ENCODE measurements at regions not wholly inside any gene's neighbourhood (a gene's known extent, or its start where the extent isn't known, plus 50 kb on each side); places are given as distances from the start of the nearest gene placed in this dataset.

DNA sequence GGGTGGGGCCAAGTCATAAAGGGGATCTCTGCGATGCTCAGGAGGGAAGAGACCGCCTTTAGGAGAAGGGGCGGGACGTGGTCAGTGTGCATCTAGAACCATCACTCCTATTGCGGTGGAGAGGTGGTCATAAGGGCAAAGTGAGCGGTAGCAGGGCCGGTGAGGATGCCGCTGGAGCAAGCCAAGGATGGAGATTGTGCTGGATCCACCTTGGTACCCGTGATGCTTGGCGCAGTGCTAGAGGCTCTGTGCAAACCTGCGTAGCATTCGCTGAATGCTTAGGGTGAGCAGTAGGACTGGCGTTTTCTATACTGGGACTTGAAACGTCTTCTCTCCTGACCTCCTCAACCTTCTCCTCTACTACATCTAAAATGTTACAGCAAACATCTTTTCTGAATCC lies 294.2 kb downstream of the FGF9 start:
- no peak for DNase-seq (ENCODE audit: low spot score)

DNA sequence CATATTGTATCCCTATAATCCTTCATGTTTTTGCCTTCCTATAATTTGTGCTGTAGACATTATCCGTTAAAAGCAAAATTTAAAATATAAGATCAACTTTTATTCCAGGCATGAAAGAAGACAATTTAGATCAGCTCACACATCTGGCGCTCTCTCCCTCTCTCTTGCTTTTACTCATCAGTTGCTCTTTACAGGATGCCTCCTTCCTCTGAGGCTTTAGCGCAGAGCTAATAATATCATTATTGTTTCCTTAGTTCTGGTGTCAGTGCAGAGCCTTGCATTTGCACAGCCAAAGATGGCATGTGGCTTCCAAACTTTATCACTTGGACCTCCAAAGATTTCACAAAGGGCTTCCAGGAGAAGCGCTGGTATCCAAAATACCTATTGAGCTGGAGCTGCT lies 295.1 kb downstream of the FGF9 start:
- no peak for DNase-seq (ENCODE audit: low spot score)

DNA sequence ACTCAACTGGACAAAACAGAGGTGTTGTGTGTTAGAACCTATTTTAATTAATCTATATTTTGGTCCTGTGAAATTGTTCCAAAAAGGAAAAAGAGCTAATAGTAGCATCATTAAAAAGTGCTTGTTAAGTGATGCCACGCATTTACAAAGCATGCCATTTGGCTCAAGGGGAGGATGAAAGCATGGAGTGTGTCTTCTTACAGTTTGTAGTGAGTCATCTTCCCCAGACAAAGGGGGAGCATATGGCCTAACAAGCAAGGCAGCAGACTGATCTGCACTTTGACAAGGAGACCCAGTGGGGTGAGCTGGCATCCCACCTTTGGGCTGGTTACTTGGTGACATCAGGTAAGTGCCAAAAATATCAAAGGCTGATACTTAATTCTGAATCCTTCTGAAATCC lies 297.0 kb downstream of the FGF9 start:
- DNase-seq (ENCODE audit: low spot score): no peak

DNA sequence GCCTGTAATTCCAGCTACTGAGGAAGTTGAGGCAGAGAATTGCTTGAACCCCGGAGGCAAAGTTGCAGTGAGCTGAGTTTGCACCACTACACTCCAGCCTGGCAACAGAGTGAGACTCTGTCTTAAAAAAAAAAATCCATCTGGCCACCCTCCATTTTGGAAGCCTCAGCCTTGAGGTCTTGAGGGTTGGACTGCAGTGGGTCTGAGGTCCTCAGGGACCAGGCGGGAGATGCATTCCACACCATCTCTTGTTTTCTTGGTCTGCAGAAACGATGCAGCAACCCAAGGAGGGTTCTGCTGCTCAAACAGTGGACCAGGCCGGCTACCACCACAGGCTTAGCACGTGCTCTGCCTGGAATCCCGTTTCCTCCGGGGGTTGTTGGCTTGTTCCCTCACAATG lies 299.3 kb downstream of the FGF9 start:
- no peak for DNase-seq (ENCODE audit: low spot score)

DNA sequence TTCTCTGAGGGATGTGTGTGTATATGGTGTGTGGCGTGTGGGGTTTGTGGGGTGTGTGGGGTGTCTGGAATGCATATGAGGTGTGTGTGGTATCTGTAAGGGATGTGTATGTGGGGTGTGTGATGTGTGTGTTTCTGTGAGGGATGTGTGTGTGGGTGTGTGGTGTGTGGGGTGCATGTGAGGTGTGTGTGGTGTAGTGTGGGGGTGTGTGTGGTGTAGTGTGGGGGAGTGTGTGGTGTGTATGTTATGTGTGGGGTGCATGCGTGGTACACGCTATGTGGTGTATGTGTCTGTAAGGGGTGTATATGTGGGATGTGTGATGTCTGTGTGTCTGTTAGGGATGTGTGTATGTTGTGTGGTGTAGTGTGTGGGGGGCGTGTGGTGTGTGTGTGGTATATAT lies 300.0 kb downstream of the FGF9 start:
- no peak for DNase-seq (ENCODE audit: low spot score)

DNA sequence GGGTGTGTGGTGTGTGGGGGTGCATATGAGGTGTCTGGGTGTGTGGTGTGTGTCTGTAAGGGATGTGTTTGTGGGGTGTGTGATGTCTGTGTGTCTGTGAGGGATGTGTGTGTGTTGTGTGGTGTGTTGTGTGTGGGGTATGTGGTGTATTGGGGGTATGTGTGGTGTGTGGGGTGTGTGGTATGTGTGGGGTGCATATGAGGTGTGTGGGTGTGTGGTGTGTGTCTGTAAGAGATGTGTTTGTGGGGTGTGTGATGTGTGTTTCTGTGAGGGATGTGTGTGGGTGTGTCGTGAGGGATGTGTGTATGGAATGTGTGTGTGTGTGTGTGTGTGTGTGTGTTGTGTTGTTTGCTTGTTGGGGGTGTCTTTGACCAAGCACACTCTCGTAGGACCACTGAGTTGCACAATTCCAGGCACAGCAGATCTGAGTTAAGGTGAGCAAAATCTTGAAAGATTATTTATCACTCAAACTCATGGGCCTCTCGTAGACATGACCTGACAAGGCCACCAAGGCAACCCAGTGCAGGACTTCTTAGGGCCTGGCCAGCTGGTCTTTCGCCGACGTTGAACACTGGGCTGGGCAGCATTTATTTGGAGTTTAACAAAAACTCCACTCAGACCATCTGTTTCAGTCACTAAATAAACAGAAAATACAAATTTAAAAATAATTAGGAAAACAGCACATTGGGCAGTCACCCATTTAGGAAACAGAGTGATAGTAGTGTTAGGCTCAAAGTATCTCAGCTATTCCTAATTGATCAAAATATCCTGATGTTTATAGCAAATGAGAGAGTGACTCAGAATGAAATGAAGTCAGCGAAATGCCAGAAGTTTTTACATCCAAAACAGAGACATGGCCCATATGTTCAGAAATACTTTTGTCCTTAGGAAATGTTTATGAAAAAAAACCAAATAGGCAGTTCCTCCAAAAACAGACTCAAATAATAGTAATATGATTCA lies 301.1 kb downstream of the FGF9 start:
- no peak for DNase-seq (ENCODE audit: low spot score)

DNA sequence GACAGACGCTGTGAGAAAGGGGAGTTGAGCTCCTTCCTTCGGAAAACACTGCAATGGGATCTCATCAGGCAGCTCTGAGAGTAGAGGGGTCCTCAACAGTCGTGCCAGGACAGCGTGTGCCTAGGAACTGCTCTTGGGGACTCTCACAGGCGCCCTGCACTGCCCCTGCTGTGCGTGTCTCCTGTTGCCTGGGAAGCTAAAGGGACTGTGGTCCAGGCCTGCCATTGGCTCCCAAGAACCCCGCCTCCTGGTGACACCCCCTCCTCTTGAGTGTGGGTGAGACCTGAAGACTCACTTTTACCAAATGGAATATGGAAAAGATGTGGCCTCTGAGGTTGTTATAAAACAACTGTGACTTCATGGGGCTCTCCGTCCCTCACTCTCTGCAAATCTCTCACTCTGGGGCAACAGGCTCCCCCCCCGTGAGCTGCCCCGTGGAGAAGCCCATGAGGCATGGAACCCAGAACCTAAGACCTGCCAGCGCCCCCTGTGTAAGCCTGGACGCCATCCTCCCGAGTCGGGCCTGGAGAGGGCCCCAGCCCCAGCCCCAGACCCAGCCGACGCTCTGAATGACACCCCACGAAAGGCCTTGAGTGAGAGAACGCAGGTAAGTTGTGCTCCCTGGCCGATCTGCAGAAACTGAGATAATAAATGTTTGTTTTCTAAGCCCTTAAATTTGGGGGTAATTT lies 302.7 kb downstream of the FGF9 start:
- no peak for DNase-seq (ENCODE audit: low spot score)

DNA sequence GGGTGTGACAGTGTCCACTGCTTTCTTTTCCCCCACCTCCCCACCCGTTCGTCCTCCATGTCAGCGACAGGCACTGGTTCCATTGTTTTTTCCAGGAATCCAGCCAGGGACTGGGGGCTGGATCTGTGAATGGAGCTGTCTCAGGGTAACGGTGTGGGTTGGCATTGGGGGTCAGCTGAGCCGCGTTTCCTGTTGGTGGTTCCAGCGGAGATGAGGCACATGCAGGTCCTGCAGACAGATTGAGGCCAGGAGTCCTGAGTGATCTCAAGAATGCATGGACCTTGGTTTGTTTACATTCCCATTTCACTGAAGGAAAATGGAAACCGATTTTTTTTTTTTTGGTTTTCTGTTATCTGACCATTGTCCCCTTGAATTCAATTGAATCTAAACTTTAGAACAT lies 303.9 kb downstream of the FGF9 start:
- DNase-seq (ENCODE audit: low spot score): no peak

DNA sequence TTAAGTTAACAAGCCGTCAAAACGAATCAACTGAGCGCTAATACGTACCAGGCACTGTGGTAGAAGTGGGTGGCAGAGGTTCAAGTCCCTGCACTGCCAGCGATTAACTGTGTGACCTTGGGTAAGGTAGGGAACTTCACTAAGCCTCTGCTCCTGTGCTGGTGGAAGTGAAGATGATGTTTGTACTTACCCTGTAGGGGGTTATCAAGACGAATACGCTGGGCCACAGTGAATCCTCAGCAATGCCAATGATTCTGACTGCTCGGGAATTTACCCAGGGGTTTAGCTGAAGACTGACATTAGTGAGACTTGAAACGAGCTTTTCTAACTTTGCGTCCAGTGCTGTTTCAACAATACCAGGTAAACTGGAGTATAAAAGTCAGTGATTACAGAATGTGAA lies 305.3 kb downstream of the FGF9 start:
- DNase-seq (ENCODE audit: low spot score): no peak

DNA sequence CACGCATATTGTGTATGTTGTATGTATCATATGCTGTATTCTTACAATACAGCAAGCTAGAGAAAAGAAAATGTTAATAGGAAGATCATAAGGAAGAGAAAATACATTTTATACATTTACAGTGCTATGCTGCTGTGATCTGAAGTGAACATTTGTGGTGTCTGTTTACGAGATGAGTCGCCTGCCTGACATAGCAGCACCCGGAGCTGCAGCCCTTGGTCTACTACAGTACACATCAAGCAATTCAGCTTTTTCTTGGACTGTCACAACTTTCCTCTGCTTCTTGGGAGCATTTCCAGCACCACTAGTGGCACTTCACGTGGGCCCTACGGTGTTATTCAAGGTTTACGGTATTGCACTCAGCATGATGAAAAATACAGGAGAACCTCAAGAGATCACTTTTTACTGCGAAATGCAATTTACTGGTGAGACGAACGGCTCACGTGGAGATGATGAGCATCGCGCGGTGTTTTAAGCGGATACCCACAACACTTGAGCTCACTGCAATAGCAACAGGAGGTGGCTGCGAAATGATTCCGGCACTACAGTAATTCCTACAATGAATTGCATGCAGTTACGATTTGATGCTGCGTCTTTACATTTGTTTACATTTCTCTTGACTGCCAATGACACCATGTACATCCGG lies 308.4 kb downstream of the FGF9 start:
- DNase-seq (ENCODE audit: low spot score): no peak

DNA sequence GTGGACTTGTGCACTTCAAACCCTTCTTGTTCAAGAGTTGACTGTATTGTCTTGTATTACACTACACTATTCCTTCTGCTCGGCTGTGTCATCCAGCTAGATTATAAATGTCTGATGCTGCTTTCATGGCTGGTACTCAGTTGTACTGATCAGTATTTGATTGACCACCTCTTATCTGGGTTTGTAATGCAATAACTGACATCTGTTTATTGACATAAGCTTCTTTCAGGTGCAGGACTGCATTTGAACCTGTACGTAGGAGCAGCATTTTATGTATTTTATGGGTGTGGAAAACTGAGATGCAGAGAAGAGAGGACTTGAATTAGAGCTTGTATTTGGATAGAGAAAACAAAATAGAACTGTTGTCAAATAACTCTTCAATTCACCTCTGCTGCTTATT lies 309.2 kb downstream of the FGF9 start:
- no peak for DNase-seq (ENCODE audit: low spot score)

DNA sequence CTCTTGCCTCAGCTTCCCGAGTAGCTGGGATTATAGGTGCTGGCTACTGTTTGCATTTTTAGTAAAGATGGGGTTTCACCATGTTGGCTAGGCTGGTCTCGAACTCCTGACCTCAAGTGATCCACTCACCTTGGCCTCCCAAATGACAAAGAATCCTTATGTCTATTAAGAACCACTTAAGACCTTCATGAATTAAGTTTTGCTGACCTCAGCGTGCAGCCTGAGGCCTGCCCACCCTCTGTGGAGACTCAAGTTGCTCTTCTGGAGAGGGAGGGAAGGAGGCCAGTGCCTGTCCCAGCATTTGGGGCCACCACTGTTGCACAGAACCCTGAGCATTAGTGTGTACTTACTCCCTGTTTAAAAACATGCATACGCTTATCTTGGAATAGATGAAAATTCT lies 313.3 kb downstream of the FGF9 start:
- DNase-seq (ENCODE audit: low spot score): no peak

DNA sequence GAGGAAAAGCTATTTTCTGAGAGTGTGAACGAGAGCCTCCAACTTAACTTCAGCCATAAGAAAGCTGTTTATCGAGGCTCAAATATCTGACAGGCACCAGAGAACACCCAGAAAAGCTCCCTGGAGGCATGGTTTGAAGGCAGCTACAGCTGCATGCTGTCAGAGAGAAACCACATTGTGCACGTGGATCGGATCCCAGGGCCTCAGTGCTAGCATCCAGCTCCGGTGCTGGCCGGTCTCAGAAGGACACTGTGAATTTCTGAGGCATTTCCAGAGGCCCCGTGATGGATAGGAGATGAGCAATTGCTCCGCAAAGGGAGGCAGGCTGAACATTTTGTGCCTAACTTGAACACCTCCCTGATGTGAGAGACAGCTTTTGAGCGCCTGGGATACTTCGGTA lies 315.7 kb downstream of the FGF9 start:
- DNase-seq (ENCODE audit: low spot score): no peak

DNA sequence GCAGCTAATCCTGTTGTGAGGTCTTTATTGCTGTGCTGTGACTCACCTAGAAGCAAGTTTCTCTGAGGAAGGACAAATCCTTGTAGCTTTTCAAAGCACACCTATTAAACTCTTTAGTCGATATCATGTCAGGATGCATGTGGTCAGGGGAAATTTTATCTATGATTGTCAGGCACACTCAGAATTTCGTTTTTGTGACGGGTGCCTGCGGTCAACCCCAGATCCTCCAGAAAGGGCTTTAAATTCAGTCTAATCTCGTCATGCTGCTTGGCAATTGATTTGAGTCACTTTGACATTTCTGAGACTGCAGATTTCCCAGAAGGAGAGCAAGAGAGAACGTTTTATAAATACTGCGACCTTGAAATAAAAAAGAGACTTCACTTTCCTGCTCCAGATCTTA lies 316.9 kb downstream of the FGF9 start:
- no peak for DNase-seq (ENCODE audit: low spot score)

DNA sequence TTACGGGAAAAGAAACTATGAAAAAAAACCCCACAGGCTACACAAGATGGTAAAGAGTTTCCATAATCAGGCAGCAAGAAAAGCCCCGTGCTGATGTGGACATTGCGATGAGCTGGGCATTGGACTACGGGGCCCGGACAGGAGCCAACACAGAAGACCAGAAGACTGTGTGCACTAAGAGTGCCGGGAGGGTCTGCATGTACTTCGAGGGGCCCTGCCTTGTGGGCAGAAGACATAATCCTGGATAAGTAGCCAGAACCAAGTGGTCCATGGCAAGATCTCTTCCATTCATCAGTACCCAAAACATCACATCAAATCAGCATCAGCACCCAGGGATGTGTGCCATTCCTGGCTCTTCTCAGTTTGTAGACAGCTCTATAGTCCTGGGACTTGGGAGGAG lies 317.8 kb downstream of the FGF9 start:
- no peak for DNase-seq (ENCODE audit: low spot score)

DNA sequence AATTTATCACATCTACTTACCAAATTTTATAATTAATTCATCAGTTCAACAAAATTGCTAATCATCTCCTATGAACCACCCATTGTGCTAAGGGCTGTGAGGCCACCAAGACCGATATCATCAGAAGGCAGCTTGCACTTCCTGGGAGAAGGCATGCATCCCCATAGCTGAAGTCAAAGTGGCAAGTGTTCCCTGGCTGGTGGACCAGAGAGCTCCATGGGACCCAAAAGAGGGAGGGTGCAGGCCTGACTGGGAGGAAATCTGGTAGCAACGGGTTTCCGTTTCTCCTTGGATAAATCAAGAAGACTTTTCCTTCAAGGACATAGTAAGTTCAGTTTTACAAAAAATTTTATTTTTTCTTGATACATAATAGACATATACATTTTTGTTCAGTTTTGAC lies 325.2 kb downstream of the FGF9 start:
- DNase-seq (ENCODE audit: low spot score): no peak

DNA sequence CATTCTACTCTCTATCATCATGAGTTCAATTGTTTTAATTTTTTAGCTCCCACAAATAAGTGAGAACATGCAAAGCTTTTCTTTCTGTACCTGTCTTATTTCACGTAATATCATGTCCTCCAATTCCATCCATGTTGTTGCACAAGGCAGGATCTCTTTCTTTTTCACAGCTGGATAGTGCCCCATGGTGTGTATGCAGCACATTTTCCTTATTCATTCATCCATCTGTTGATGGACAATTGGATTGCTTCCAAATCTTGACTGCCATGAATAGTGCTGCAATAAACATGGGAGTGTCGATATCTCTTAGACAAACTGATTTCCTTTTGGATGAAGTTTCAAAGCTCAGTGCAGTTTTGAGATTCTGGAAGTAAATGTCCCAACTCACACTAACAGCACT lies 326.9 kb downstream of the FGF9 start:
- DNase-seq (ENCODE audit: low spot score): no peak

DNA sequence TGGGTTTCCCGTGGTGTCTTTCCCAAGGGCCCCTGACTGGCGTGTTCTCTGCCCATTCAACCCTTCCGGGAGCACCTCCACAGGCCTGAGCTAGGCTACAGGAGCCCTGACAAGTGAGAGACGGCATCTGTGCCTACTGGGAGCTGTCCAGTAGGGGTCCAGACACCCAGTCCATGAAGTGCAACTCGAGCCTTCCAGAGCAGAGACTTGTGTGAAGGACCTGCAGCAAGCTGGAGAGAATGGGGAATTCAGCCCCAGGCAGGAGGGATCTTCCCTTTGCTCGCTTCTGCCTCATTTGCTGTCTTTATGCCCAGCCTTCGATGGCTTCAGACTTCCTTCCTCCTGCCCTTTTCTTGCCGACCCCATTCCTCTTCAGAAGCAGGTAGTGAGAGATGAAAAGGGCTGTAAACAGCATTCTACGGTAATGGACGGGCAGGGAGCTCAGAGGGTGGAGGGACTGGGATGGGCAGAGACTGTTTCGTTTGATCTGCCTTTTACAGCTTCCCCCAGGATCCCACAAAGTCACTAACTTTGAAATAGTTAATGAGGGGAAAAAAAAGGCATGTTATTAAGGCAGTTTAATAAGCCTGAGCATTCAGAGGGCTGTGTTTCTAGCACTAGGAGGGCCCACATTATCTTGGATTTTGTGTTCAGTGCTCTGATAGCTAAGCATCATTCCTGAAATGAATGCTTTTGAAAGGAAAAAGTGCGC lies 327.6 kb downstream of the FGF9 start:
- no peak for DNase-seq (ENCODE audit: low spot score)

DNA sequence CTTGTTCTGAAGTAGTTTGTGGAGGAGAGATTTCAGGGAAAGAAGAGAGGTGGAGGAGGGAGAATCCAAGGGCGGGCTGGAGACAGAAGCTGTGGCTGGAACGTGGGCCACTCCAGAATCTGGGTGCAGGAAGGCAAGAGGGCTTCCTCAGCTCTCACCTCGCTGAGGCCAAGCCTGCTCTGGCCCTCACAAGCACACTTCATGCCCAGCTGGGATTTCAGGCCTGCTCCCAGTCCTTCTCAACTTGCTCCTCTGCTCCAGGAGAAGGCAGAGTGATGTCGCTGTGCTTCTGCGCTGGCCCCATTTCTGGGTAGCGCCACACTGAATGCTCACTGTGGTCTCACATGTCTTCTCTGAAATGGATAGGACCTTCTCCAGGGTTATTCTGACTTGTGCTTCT lies 328.8 kb downstream of the FGF9 start:
- DNase-seq (ENCODE audit: low spot score): no peak

DNA sequence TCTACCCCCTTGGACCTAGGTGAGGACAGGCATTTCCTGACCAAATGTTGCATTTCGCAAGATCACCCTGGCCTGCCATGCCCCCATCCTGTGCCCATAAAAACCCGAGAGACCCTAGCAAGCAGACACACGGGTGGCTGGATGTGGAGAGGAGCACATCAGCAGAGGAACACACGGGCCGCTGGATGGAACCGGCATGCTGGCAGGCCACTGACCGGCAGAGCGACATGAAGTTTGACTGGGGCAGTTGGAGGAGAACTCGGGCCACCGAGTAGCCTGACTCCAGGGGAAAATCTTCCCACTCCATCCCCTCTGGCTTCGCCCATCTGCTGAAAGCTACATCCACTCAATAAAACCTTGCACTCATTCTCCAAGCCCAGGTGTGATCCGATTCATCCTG lies 329.3 kb downstream of the FGF9 start:
- DNase-seq (ENCODE audit: low spot score): no peak

DNA sequence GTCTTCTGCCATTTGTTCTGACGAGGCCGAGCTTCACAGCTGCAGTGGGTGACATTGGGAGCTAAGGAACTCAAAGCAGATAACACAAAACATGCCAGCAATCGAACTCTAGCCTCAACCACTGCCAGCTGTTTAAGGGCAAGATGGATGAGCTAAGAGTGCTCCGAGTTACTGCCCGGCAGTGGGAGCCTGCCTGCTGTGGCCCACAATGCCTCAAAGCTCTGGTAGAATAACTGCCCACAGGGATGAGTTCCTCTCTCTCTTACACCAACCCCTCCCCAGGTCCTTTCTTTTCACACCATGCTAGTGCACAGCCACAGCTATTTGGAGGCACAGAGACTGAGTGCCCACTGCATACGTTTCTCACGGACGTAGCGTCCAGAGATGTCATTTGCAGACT lies 330.5 kb downstream of the FGF9 start:
- no peak for DNase-seq (ENCODE audit: low spot score)

DNA sequence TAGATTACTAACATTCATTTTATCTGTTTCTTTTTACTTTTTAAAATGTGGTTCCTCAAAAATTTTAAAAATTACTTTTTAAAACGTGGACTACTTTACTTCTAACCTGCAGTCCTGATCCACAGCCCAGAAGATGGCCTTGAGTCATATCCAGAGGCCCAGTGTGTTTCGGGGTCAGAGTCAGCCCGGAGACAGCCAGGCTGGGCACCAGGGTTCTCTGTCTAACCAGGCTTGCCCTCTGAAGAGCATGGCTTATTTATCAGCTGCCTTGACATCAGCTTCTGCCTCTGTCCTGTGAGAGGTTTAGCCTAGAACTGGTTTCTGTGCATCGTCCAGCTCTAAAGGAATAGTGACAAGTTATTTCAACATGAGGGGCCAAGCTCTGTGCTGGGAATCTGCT lies 332.0 kb downstream of the FGF9 start:
- DNase-seq (ENCODE audit: low spot score): no peak

Data from A172 (cell line).